ENCODE measurements at regions not wholly inside any gene's neighbourhood (a gene's known extent, or its start where the extent isn't known, plus 50 kb on each side); places are given as distances from the start of the nearest gene placed in this dataset.

- no peak for DNase-seq (ENCODE audit: insufficient read length)
- no peak for FAIRE-seq
- TF ChIP-seq TAF1 (IDR thresholded peaks at IDR 0.05; ENCODE audit: borderline replicate concordance, low read depth, low read length) (no peak), POLR2A (IDR thresholded peaks at IDR 0.05; ENCODE audit: low read depth, low read length) (no peak), POLR2AphosphoS5 (IDR thresholded peaks at IDR 0.05; ENCODE audit: low read depth, low read length) (no peak)
Measured at GRCh38 chr13:102960959-102961358, 105.3 kb downstream of the SLC10A2 start.

DNA sequence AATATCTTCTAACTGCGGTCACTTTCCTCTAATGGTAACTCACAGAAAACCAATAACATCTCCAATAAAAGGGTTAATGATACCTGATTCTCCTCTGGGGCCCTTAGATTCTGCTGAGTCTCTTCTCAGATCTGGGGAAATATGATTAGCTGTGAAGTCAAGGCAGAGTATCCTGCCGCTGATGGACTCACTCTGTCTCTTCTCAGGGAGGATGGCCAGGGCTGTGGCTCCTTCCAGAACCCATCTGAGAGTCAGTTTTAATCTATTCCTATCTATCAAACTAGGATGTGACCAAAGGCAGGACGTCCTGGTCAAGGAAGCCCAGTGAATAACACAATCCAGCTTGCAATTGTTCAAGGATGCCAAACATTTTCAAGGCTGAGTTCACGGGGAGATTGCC, 109.8 kb downstream of the SLC10A2 start:
- no peak for DNase-seq (ENCODE audit: insufficient read length)
- FAIRE-seq, result no peak
- TF ChIP-seq TAF1 (IDR thresholded peaks at IDR 0.05; ENCODE audit: borderline replicate concordance, low read depth, low read length) (no peak), POLR2A (IDR thresholded peaks at IDR 0.05; ENCODE audit: low read depth, low read length) (no peak), POLR2AphosphoS5 (IDR thresholded peaks at IDR 0.05; ENCODE audit: low read depth, low read length) (no peak)

- FAIRE-seq (no peak), DNase-seq (ENCODE audit: insufficient read length) (no peak)
- no peak for TF ChIP-seq POLR2A (IDR thresholded peaks at IDR 0.05; ENCODE audit: low read depth, low read length)
- TF ChIP-seq TAF1 (IDR thresholded peaks at IDR 0.05; ENCODE audit: borderline replicate concordance, low read depth, low read length), result no peak
Measured at GRCh38 chr13:102954350-102954749, 108.5 kb downstream of the ERCC5 start.

DNA sequence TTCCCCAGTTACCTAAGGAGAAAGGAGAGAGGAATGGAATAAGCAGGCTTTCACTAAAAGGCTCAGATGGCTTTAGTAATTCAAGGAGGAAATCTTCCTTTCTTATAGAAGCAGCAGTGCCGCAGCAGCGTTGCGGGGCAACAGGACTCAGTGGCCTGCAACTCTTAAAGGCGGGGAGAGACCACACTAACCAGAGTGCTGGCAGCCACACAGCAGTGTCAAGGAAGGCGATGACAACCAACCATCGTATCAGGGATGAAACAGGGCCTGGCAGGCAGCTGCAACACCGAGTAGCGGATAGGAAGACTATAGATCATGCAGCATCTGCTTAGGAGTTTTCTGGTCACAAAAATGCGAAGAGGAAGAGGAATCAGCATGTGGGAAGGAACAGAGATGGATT, 106.0 kb downstream of the ERCC5 start:
- FAIRE-seq (no peak), DNase-seq (ENCODE audit: insufficient read length) (no peak)
- TF ChIP-seq POLR2A (IDR thresholded peaks at IDR 0.05; ENCODE audit: low read depth, low read length), result no peak
- TF ChIP-seq TAF1 (IDR thresholded peaks at IDR 0.05; ENCODE audit: borderline replicate concordance, low read depth, low read length), result no peak
- TF ChIP-seq POLR2AphosphoS5 (IDR thresholded peaks at IDR 0.05; ENCODE audit: low read depth, low read length), result no peak

GRCh38 chr13:102947745-102948405, 102.0 kb downstream of the ERCC5 start:
- DNase-seq (ENCODE audit: insufficient read length) (no peak), FAIRE-seq (no peak)
- TF ChIP-seq POLR2A (IDR thresholded peaks at IDR 0.05; ENCODE audit: low read depth, low read length), result no peak
- TF ChIP-seq POLR2AphosphoS5 (IDR thresholded peaks at IDR 0.05; ENCODE audit: low read depth, low read length), result no peak
- no peak for TF ChIP-seq TAF1 (IDR thresholded peaks at IDR 0.05; ENCODE audit: borderline replicate concordance, low read depth, low read length)

DNA sequence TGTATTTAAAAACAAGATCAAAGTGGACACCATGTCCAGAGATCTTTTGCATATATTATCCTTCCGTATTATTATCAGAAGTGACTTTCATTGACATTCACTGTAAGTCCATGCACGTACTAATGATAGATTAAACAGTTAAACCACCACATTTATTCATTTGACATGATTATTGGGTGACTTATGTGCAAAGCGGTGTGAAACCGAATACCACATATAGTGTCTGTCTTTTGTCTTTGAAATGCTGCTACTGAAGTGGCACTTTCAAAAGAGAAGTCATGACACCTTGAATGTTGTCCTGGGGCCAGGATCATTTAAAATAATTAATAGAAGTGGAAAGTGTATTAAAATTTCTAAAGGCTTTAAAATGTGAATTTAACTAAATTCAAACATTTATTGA, 100.1 kb downstream of the ERCC5 start:
- FAIRE-seq (no peak), DNase-seq (ENCODE audit: insufficient read length) (no peak)
- TF ChIP-seq POLR2A (IDR thresholded peaks at IDR 0.05; ENCODE audit: low read depth, low read length), result no peak
- no peak for TF ChIP-seq TAF1 (IDR thresholded peaks at IDR 0.05; ENCODE audit: borderline replicate concordance, low read depth, low read length)
- no peak for TF ChIP-seq POLR2AphosphoS5 (IDR thresholded peaks at IDR 0.05; ENCODE audit: low read depth, low read length)

DNA sequence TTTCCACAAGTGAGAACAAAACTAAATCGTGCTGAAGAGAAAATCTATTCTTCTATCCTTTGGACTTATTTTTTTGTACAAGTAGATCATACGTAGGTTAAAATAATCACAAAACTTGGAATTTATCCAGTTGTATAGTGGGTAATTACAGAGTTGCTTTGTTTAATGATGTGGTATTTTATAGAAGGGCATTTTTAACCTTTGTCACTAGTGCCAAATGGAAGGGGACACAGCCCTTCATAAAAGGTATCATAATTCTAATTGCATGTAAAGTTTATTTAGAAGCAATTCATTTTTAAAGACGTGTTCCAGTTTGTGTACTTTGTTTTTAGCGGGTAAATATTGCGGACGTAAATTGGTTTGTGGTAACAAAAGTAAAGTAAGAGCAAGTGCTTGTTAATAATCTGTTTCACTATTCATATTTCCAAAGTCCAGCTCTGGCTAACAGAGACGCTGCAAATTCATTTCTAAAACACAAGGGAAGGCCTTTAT, 99.5 kb downstream of the ERCC5 start:
- DNase-seq (ENCODE audit: insufficient read length) (no peak), FAIRE-seq (no peak)
- TF ChIP-seq TAF1 (IDR thresholded peaks at IDR 0.05; ENCODE audit: borderline replicate concordance, low read depth, low read length) (no peak), POLR2AphosphoS5 (IDR thresholded peaks at IDR 0.05; ENCODE audit: low read depth, low read length) (no peak), POLR2A (IDR thresholded peaks at IDR 0.05; ENCODE audit: low read depth, low read length) (no peak)

DNA sequence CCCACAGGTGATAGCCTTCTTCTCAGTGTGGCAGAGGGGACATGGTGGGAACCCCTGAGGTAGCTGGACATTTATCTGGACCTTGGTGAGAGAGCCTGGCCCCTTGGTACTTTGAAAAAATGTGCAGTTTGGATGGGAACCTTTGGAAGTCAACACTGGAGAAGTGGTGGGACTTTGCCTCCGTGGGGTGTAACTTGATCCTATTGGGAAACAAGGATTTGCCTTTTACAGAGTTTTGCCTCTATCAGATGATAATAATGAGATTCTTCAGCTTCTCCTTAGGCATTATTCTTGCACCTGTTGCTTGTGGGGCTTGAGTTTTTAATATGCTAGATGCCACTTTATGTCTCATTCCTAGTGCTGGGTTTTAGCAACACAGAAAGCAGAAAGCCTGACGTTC, 99.0 kb downstream of the ERCC5 start:
- no peak for DNase-seq (ENCODE audit: insufficient read length)
- FAIRE-seq, result no peak
- TF ChIP-seq POLR2AphosphoS5 (IDR thresholded peaks at IDR 0.05; ENCODE audit: low read depth, low read length) (no peak), TAF1 (IDR thresholded peaks at IDR 0.05; ENCODE audit: borderline replicate concordance, low read depth, low read length) (no peak), POLR2A (IDR thresholded peaks at IDR 0.05; ENCODE audit: low read depth, low read length) (no peak)

DNA sequence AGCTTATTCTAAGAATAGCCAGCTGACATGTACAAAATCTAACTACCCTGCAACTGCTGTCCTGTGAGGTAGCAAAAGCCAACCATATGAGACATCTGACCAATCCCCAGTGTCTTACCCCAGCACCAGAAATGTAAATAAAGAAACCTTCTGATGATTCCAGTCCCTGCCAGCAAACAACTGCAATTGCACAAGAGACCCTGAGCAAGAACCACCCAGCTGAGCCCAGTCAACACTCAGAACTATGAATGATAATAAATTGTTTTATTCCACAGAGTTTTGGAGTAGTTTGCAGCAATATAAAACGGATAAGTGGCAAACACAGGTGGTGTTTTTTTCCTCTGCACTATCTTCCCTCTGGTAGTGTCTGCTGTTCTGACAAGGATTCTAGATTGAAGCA, 94.9 kb downstream of the ERCC5 start:
- no peak for TF ChIP-seq POLR2A (IDR thresholded peaks at IDR 0.05; ENCODE audit: low read depth, low read length)
- TF ChIP-seq POLR2AphosphoS5 (IDR thresholded peaks at IDR 0.05; ENCODE audit: low read depth, low read length), result no peak
- TF ChIP-seq TAF1 (IDR thresholded peaks at IDR 0.05; ENCODE audit: borderline replicate concordance, low read depth, low read length), result no peak
- FAIRE-seq (no peak), DNase-seq (ENCODE audit: insufficient read length) (no peak)

- DNase-seq (ENCODE audit: insufficient read length) (no peak), FAIRE-seq (no peak)
- no peak for TF ChIP-seq POLR2AphosphoS5 (IDR thresholded peaks at IDR 0.05; ENCODE audit: low read depth, low read length)
- TF ChIP-seq TAF1 (IDR thresholded peaks at IDR 0.05; ENCODE audit: borderline replicate concordance, low read depth, low read length), result no peak
- TF ChIP-seq POLR2A (IDR thresholded peaks at IDR 0.05; ENCODE audit: low read depth, low read length), result no peak
Measured at GRCh38 chr13:102940143-102940542, 94.3 kb downstream of the ERCC5 start.

GRCh38 chr13:102935896-102936321, 90.1 kb downstream of the ERCC5 start:
- TF ChIP-seq TAF1 (IDR thresholded peaks at IDR 0.05; ENCODE audit: borderline replicate concordance, low read depth, low read length) (no peak), POLR2A (IDR thresholded peaks at IDR 0.05; ENCODE audit: low read depth, low read length) (no peak), POLR2AphosphoS5 (IDR thresholded peaks at IDR 0.05; ENCODE audit: low read depth, low read length) (no peak)
- no peak for FAIRE-seq
- DNase-seq (ENCODE audit: insufficient read length), result no peak

GRCh38 chr13:102933523-102933922, 87.7 kb downstream of the ERCC5 start:
- no peak for FAIRE-seq
- TF ChIP-seq TAF1 (IDR thresholded peaks at IDR 0.05; ENCODE audit: borderline replicate concordance, low read depth, low read length), result no peak
- TF ChIP-seq POLR2A (IDR thresholded peaks at IDR 0.05; ENCODE audit: low read depth, low read length), result no peak
- no peak for TF ChIP-seq POLR2AphosphoS5 (IDR thresholded peaks at IDR 0.05; ENCODE audit: low read depth, low read length)
- DNase-seq (ENCODE audit: insufficient read length), result no peak

All from GM12892 (cell line).